GM19193 (cell line): ENCODE measurements at regions not wholly inside any gene's neighbourhood (a gene's known extent, or its start where the extent isn't known, plus 50 kb on each side); places are given as distances from the start of the nearest gene placed in this dataset.

Source experiments
- POLR2A ChIP-seq: IDR thresholded peaks from 4 replicates; pipeline ENCODE4 v1.6.1; 2011; ENCODE audit not compliant: insufficient read depth, insufficient read length; ENCODE audit errors: extremely low read depth

GRCh38 chr3:117914540-117915100, 1120.0 kb downstream of the IGSF11 start:
- no peak for TF ChIP-seq POLR2A

DNA sequence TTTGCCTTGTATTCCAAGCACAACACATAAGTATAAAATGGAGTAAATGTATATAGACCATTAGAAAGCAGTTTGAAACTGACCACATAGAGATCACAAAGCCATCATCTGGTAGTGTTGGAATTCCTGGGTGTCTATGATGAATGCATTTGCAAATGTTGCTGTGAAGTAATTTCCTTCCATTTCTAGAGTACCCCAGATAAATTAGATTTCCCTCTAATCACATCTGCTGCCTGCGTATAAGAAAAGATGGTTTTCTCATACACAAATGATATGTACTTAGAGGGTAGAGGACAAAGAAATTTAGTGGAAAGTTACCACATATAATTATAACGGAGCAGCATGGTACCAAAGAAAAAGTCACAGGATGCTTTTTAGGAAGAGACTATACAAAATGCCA, 1117.8 kb downstream of the IGSF11 start:
- TF ChIP-seq POLR2A, result no peak

- no peak for TF ChIP-seq POLR2A
These were observed 1115.0 kb downstream of the IGSF11 start for GRCh38 chr3:117919621-117920020.

DNA sequence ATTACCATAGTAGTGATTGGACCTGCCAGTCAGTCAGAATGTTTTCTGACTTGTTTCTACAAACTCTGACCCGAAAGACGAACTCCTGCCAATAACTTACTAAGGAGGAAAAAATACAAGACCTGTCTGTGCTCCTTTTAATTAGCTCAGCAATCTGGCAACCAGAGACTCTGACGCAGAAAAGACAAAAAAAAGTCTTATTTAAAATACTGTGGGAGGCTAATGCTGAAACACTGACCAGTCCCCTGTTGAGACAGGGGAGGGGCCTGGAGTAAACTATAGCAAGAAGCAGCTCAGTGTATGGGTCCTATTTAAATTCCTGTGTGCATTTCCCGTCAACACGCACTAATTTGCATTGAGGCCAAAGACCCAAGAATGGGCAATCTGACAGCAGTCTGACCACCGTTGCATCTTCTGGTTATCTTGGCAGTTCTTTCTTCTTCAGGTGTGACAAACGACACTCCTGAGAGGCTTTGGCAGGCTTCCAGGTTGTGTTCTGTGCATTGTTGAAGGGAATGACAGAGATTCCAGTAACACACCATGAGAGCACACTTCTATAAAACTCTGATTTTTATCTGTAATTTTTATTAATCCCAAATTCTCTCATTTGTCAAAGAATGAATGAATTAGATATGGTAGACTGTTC, 1114.3 kb downstream of the IGSF11 start:
- TF ChIP-seq POLR2A, result no peak

DNA sequence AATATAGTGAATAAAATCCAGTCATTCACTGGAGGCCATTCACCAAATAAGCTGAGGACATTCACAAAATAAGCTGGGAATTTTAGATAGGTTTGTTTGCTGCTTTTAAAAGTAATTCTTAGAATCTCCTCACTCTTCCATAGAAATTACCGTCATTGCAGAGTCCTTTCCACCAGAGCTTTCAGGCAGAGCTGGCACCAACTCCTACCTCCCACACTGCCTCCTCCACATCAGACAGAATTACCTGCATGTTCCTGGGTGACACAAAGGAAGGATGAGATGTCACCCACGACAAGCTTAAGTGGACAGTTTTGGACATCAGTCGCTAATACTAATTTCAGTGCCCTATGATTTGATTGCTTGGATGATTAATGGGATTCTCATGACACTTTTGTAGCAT, 1113.2 kb downstream of the IGSF11 start:
- TF ChIP-seq POLR2A, result no peak

DNA sequence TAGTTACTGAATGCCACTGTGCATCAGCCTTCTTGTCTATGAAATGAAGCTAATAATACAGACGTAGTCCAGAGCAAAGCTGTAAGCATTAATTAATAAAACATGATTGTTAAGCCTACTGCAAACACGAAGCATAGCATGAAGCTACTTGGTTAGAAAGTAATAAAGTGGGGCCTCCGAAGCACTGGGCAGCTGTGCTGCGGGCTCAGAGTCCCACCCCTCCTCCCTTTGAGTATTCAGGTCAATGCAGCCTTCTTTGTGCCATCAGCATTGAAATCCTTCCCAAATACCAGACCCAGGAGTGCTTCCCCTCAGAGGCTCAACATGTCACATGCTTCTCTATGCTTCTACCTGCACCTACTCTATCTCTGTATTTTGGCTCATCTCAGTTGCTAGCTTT, 1112.6 kb downstream of the IGSF11 start:
- TF ChIP-seq POLR2A, result no peak

- no peak for TF ChIP-seq POLR2A
These were observed 1107.8 kb downstream of the IGSF11 start for GRCh38 chr3:117926819-117927218.

- no peak for TF ChIP-seq POLR2A
These were observed 1106.8 kb downstream of the IGSF11 start for GRCh38 chr3:117927825-117928224.

- TF ChIP-seq POLR2A, result no peak
These were observed 1105.8 kb downstream of the IGSF11 start for GRCh38 chr3:117928836-117929235.

DNA sequence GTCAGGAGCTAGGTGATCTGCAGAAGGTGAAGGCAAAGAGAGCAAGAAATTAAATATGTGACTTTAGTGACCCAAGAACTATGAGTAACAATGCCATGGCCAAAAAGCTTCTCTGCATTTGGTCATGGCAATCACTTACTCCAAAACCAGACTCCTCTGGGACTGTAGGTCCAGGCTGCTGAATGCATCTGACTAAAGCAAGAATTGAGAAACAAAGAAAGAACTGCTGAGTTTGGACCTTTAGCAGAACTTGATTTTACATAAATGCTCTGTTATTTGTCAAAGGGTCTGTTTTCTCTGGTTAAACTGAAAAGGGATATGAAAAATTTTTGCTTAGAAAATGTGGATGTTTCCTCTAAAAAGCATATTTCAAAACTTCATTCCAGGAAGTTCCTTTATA, 1102.2 kb downstream of the IGSF11 start:
- no peak for TF ChIP-seq POLR2A

- no peak for TF ChIP-seq POLR2A
These were observed 1098.5 kb downstream of the IGSF11 start for GRCh38 chr3:117936159-117936558.

- no peak for TF ChIP-seq POLR2A
These were observed 1095.7 kb downstream of the IGSF11 start for GRCh38 chr3:117938974-117939373.

- no peak for TF ChIP-seq POLR2A
These were observed 1095.1 kb downstream of the IGSF11 start for GRCh38 chr3:117939425-117940027.

DNA sequence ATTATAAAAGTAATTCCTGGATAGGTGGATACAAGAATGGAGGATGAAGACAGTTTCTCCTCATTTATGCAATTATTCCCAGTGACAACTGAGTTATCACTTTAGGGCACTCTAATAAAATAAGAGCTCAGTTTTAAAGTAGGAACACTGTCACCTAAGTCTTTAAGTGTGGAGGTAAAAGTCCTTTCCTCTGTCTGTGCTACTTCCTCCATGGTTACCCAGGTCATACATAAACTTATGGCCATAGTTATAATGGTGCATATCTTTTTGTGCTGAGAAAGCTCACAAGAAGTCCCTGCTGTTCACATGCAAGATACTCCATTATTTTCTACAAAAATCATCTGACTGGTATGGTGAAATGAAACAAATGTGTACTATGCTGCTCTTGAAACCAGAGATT, 1093.6 kb downstream of the IGSF11 start:
- no peak for TF ChIP-seq POLR2A

- no peak for TF ChIP-seq POLR2A
These were observed 1092.9 kb downstream of the IGSF11 start for GRCh38 chr3:117941756-117942155.

DNA sequence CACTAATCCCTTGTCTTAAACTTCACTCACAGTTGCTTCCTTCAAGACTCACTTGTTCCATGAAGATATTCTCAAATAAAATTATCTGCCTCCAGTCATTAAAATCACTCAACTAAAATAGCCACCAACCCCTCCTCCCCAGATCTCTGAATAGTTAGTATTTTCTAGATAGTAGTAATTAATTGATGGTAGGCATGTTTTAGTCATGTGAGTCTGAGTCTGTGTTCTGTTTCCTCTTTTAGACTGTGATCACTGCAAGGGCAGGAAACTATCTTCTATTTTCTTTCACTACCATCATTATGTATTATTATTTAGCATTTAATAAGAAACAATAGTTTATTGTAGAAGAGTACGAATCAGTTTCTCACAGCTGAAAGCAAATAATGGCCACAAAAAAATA, 1080.5 kb downstream of the IGSF11 start:
- no peak for TF ChIP-seq POLR2A
